ENCODE measurements at regions not wholly inside any gene's neighbourhood (a gene's known extent, or its start where the extent isn't known, plus 50 kb on each side); places are given as distances from the start of the nearest gene placed in this dataset.
A peak's percentile ranks its signal among the peaks of the same experiment; 100 is the strongest.

- no peak for TF ChIP-seq PPARA (CRISPR knock-in tag; IDR thresholded peaks at IDR 0.05; ENCODE audit: borderline replicate concordance)
- ATAC-seq = no peak
These were observed 394.1 kb upstream of the ARID1B start for GRCh38 chr6:156383059-156383458.

GRCh38 chr6:156379392-156380289, 397.5 kb upstream of the ARID1B start:
- ATAC-seq = peak; percentile 30; the same call in 2 of the 3 replicates
- TF ChIP-seq OSR1 (CRISPR knock-in tag; IDR thresholded peaks at IDR 0.05) (no peak), PATZ1 (CRISPR knock-in tag; IDR thresholded peaks at IDR 0.05; ENCODE audit: borderline replicate concordance) (no peak)

GRCh38 chr6:156378853-156379252, 398.3 kb upstream of the ARID1B start:
- no peak for TF ChIP-seq BACH2 (CRISPR knock-in tag; IDR thresholded peaks at IDR 0.05; ENCODE audit: borderline replicate concordance)
- TF ChIP-seq TSHZ2 (CRISPR knock-in tag; IDR thresholded peaks at IDR 0.05) = no peak
- TF ChIP-seq OSR1 (CRISPR knock-in tag; IDR thresholded peaks at IDR 0.05) = no peak
- no peak for TF ChIP-seq ESRRG (CRISPR knock-in tag; IDR thresholded peaks at IDR 0.05)
- no peak for TF ChIP-seq TOX (CRISPR knock-in tag; IDR thresholded peaks at IDR 0.05; ENCODE audit: borderline replicate concordance)
- ATAC-seq = no peak

- TF ChIP-seq CSRNP3 (CRISPR knock-in tag; IDR thresholded peaks at IDR 0.05) (no peak), BACH2 (CRISPR knock-in tag; IDR thresholded peaks at IDR 0.05; ENCODE audit: borderline replicate concordance) (no peak), ZNF565 (CRISPR knock-in tag; conservative IDR thresholded peaks at IDR 0.05; ENCODE audit: low read depth) (no peak), GLIS3 (CRISPR knock-in tag; IDR thresholded peaks at IDR 0.05) (no peak), OSR1 (CRISPR knock-in tag; IDR thresholded peaks at IDR 0.05) (no peak), ZNF8 (CRISPR knock-in tag; IDR thresholded peaks at IDR 0.05) (no peak), TOX (CRISPR knock-in tag; IDR thresholded peaks at IDR 0.05; ENCODE audit: borderline replicate concordance) (no peak), PATZ1 (CRISPR knock-in tag; IDR thresholded peaks at IDR 0.05; ENCODE audit: borderline replicate concordance) (no peak), ARNTL (CRISPR knock-in tag; IDR thresholded peaks at IDR 0.05; ENCODE audit: borderline replicate concordance, low read depth) (no peak), ESRRG (CRISPR knock-in tag; IDR thresholded peaks at IDR 0.05) (no peak), ZFP3 (CRISPR knock-in tag; IDR thresholded peaks at IDR 0.05) (no peak), CSDC2 (CRISPR knock-in tag; IDR thresholded peaks at IDR 0.05) (no peak), POU6F1 (CRISPR knock-in tag; IDR thresholded peaks at IDR 0.05; ENCODE audit: borderline replicate concordance, low read depth) (no peak), PPARA (CRISPR knock-in tag; IDR thresholded peaks at IDR 0.05; ENCODE audit: borderline replicate concordance) (no peak)
- ATAC-seq = no peak
These were observed 401.1 kb upstream of the ARID1B start for GRCh38 chr6:156376091-156376490.
